ENCODE measurements at regions not wholly inside any gene's neighbourhood (a gene's known extent, or its start where the extent isn't known, plus 50 kb on each side); places are given as distances from the start of the nearest gene placed in this dataset.

DNA sequence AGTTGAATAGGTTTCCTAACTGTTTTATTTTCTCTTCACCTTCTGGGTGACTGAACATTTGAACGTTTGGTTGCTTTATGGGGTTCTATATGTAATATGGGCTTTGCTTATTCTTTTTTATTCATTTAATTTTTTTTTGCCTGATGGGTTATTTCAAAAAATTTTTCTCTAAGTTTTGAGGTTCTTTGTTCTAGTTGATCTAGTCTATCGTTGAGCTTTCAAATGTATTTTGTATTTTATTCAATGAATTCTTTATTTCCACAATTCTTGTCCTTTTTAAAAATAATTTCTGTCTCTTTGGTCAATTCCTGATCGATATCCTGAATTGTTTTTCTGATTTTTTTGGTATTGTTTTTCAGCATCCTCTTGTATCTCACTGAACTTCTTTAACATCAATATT, 239.5 kb upstream of the PCDH9 start:
- Histone ChIP-seq H2BK12ac (ENCODE audit: low read length) (no peak overlapping the region), H3K9me3 (replicated peaks in 1 of 2; ENCODE audit: control insufficient read depth in 2 of 2, insufficient read depth in 1 of 2, low read depth in 1 of 2, low read length in 2 of 2) (peaks cover 0 to 5% of the 10 kb centered on the region in 2 donors), H4K91ac (ENCODE audit: low read depth, low read length, poor library complexity) (no peak overlapping the region), H2AK5ac (ENCODE audit: low read depth, low read length) (no peak overlapping the region), H3K23ac (ENCODE audit: low read depth, low read length, poor library complexity) (no peak overlapping the region), H3K27me3 (ENCODE audit: control insufficient read depth in 3 of 3, insufficient read depth in 3 of 3, low read depth in 1 of 3, low read length in 3 of 3) (no peaks in the 10 kb centered on the region), H3K4me3 (ENCODE audit: low read length in 2 of 2) (no peak overlapping the region), H3K4me1 (ENCODE audit: control insufficient read depth in 2 of 2, insufficient read depth in 1 of 2, low read depth in 1 of 2, low read length in 2 of 2) (no peaks in the 10 kb centered on the region), H2BK5ac (ENCODE audit: low read length) (no peak overlapping the region), H3K14ac (ENCODE audit: low read length) (no peak overlapping the region), H2BK120ac (ENCODE audit: low read depth, low read length) (no peak overlapping the region), H3K79me1 (ENCODE audit: low read depth, low read length) (no peaks in the 10 kb centered on the region), H3K27ac (replicated peaks; ENCODE audit: low read length) (no peak overlapping the region), H3K36me3 (replicated peaks in 1 of 2; ENCODE audit: control insufficient read depth in 2 of 2, insufficient read depth in 2 of 2, low read length in 2 of 2) (no peaks in the 10 kb centered on the region), H2BK15ac (ENCODE audit: low read length) (no peak overlapping the region), H3K9ac (ENCODE audit: low read depth, low read length, poor library complexity) (no peak overlapping the region), H3K18ac (ENCODE audit: low read length) (no peak overlapping the region), H2AFZ (ENCODE audit: low read length) (no peak overlapping the region), H3K4me2 (ENCODE audit: insufficient read depth, low read length, poor library complexity, severe bottlenecking) (no peak overlapping the region), H4K8ac (ENCODE audit: low read depth, low read length) (no peak overlapping the region), H3K4ac (ENCODE audit: low read length) (no peak overlapping the region)
- DNase-seq (ENCODE audit: low spot score), result no peak
- no CpG with 5 or more reads among the region's 3 CpGs for WGBS, 2 donors (ENCODE audit: extremely low coverage in 2 of 2, insufficient read length in 2 of 2, insufficient replicate concordance in 1 of 2)

- no peak overlapping the region for H3K9ac ChIP-seq (ENCODE audit: low read depth, low read length, poor library complexity)
- no peak overlapping the region for H2AFZ ChIP-seq (ENCODE audit: low read length)
- no peak overlapping the region for H4K91ac ChIP-seq (ENCODE audit: low read depth, low read length, poor library complexity)
- H3K4me2 ChIP-seq (ENCODE audit: insufficient read depth, low read length, poor library complexity, severe bottlenecking), result no peak overlapping the region
- no peak overlapping the region for H2BK120ac ChIP-seq (ENCODE audit: low read depth, low read length)
- no peaks in the 10 kb centered on the region for H3K4me1 ChIP-seq (ENCODE audit: control insufficient read depth in 2 of 2, insufficient read depth in 1 of 2, low read depth in 1 of 2, low read length in 2 of 2)
- H3K79me1 ChIP-seq (ENCODE audit: low read depth, low read length), result no peaks in the 10 kb centered on the region
- no peak overlapping the region for H3K18ac ChIP-seq (ENCODE audit: low read length)
- no peak overlapping the region for H3K23ac ChIP-seq (ENCODE audit: low read depth, low read length, poor library complexity)
- H3K9me3 ChIP-seq (replicated peaks in 1 of 2; ENCODE audit: control insufficient read depth in 2 of 2, insufficient read depth in 1 of 2, low read depth in 1 of 2, low read length in 2 of 2), result peaks cover 0 to 5% of the 10 kb centered on the region in 2 donors
- H3K36me3 ChIP-seq (replicated peaks in 1 of 2; ENCODE audit: control insufficient read depth in 2 of 2, insufficient read depth in 2 of 2, low read length in 2 of 2), result no peaks in the 10 kb centered on the region
- H2BK15ac ChIP-seq (ENCODE audit: low read length), result no peak overlapping the region
- no peak for DNase-seq (ENCODE audit: low spot score)
- WGBS, 2 donors (ENCODE audit: extremely low coverage in 2 of 2, insufficient read length in 2 of 2, insufficient replicate concordance in 1 of 2), result no CpG with 5 or more reads among the region's 8 CpGs
- no peak overlapping the region for H2BK5ac ChIP-seq (ENCODE audit: low read length)
- no peak overlapping the region for H3K14ac ChIP-seq (ENCODE audit: low read length)
- H4K8ac ChIP-seq (ENCODE audit: low read depth, low read length), result no peak overlapping the region
- no peak overlapping the region for H2BK12ac ChIP-seq (ENCODE audit: low read length)
- H2AK5ac ChIP-seq (ENCODE audit: low read depth, low read length), result no peak overlapping the region
- H3K4me3 ChIP-seq (ENCODE audit: low read length in 2 of 2), result no peak overlapping the region
- no peak overlapping the region for H3K27ac ChIP-seq (replicated peaks; ENCODE audit: low read length)
- no peak overlapping the region for H3K4ac ChIP-seq (ENCODE audit: low read length)
- no peaks in the 10 kb centered on the region for H3K27me3 ChIP-seq (ENCODE audit: control insufficient read depth in 3 of 3, insufficient read depth in 3 of 3, low read depth in 1 of 3, low read length in 3 of 3)
These were observed 236.4 kb upstream of the PCDH9 start for GRCh38 chr13:67466569-67466968.

- no peak overlapping the region for H3K4me2 ChIP-seq (ENCODE audit: insufficient read depth, low read length, poor library complexity, severe bottlenecking)
- no peak overlapping the region for H2AFZ ChIP-seq (ENCODE audit: low read length)
- H2BK15ac ChIP-seq (ENCODE audit: low read length), result no peak overlapping the region
- DNase-seq (ENCODE audit: low spot score), result no peak
- no peak overlapping the region for H3K4ac ChIP-seq (ENCODE audit: low read length)
- H2BK12ac ChIP-seq (ENCODE audit: low read length), result no peak overlapping the region
- H3K9ac ChIP-seq (ENCODE audit: low read depth, low read length, poor library complexity), result no peak overlapping the region
- no peak overlapping the region for H3K18ac ChIP-seq (ENCODE audit: low read length)
- no peaks in the 10 kb centered on the region for H3K36me3 ChIP-seq (replicated peaks in 1 of 2; ENCODE audit: control insufficient read depth in 2 of 2, insufficient read depth in 2 of 2, low read length in 2 of 2)
- H4K91ac ChIP-seq (ENCODE audit: low read depth, low read length, poor library complexity), result no peak overlapping the region
- H2AK5ac ChIP-seq (ENCODE audit: low read depth, low read length), result no peak overlapping the region
- H3K9me3 ChIP-seq (replicated peaks in 1 of 2; ENCODE audit: control insufficient read depth in 2 of 2, insufficient read depth in 1 of 2, low read depth in 1 of 2, low read length in 2 of 2), result no peaks in the 10 kb centered on the region
- no peak overlapping the region for H3K4me3 ChIP-seq (ENCODE audit: low read length in 2 of 2)
- H3K23ac ChIP-seq (ENCODE audit: low read depth, low read length, poor library complexity), result no peak overlapping the region
- no peak overlapping the region for H3K14ac ChIP-seq (ENCODE audit: low read length)
- no CpG with 5 or more reads among the region's 4 CpGs for WGBS, 2 donors (ENCODE audit: extremely low coverage in 2 of 2, insufficient read length in 2 of 2, insufficient replicate concordance in 1 of 2)
- no peak overlapping the region for H2BK120ac ChIP-seq (ENCODE audit: low read depth, low read length)
- H3K27me3 ChIP-seq (ENCODE audit: control insufficient read depth in 3 of 3, insufficient read depth in 3 of 3, low read depth in 1 of 3, low read length in 3 of 3), result no peaks in the 10 kb centered on the region
- no peak overlapping the region for H4K8ac ChIP-seq (ENCODE audit: low read depth, low read length)
- no peaks in the 10 kb centered on the region for H3K79me1 ChIP-seq (ENCODE audit: low read depth, low read length)
- no peak overlapping the region for H2BK5ac ChIP-seq (ENCODE audit: low read length)
- no peak overlapping the region for H3K27ac ChIP-seq (replicated peaks; ENCODE audit: low read length)
- no peaks in the 10 kb centered on the region for H3K4me1 ChIP-seq (ENCODE audit: control insufficient read depth in 2 of 2, insufficient read depth in 1 of 2, low read depth in 1 of 2, low read length in 2 of 2)
These were observed 234.0 kb upstream of the PCDH9 start for GRCh38 chr13:67464154-67464553.

DNA sequence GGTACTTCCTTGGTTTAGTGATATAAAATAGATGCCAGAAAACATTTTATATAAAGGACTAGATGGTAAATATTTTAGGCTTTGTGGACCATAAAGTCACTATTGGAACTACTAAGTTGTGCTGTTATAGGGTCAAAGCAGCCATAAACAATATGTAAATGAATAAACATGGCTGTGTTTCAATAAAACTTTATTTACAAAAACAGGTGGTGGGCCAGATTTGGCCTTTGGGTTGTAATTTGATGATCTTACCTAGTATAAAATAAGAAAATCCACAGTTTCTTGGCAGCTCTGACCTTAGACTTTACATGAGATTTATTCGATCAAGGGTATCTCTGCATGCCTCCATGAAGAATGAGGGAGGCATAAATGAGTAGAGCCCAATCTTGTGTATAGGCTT, 232.0 kb upstream of the PCDH9 start:
- Histone ChIP-seq H3K27me3 (ENCODE audit: control insufficient read depth in 3 of 3, insufficient read depth in 3 of 3, low read depth in 1 of 3, low read length in 3 of 3) (no peaks in the 10 kb centered on the region), H3K18ac (ENCODE audit: low read length) (no peak overlapping the region), H2AK5ac (ENCODE audit: low read depth, low read length) (no peak overlapping the region), H3K4ac (ENCODE audit: low read length) (no peak overlapping the region), H2BK12ac (ENCODE audit: low read length) (no peak overlapping the region), H2BK5ac (ENCODE audit: low read length) (no peak overlapping the region), H3K27ac (replicated peaks; ENCODE audit: low read length) (no peak overlapping the region), H3K9me3 (replicated peaks in 1 of 2; ENCODE audit: control insufficient read depth in 2 of 2, insufficient read depth in 1 of 2, low read depth in 1 of 2, low read length in 2 of 2) (no peaks in the 10 kb centered on the region), H3K4me3 (ENCODE audit: low read length in 2 of 2) (no peak overlapping the region), H3K4me1 (ENCODE audit: control insufficient read depth in 2 of 2, insufficient read depth in 1 of 2, low read depth in 1 of 2, low read length in 2 of 2) (no peaks in the 10 kb centered on the region), H3K36me3 (replicated peaks in 1 of 2; ENCODE audit: control insufficient read depth in 2 of 2, insufficient read depth in 2 of 2, low read length in 2 of 2) (no peaks in the 10 kb centered on the region), H3K9ac (ENCODE audit: low read depth, low read length, poor library complexity) (no peak overlapping the region), H2BK120ac (ENCODE audit: low read depth, low read length) (no peak overlapping the region), H3K4me2 (ENCODE audit: insufficient read depth, low read length, poor library complexity, severe bottlenecking) (no peak overlapping the region), H2AFZ (ENCODE audit: low read length) (no peak overlapping the region), H3K23ac (ENCODE audit: low read depth, low read length, poor library complexity) (no peak overlapping the region), H4K91ac (ENCODE audit: low read depth, low read length, poor library complexity) (no peak overlapping the region), H2BK15ac (ENCODE audit: low read length) (no peak overlapping the region), H3K79me1 (ENCODE audit: low read depth, low read length) (no peaks in the 10 kb centered on the region), H4K8ac (ENCODE audit: low read depth, low read length) (no peak overlapping the region), H3K14ac (ENCODE audit: low read length) (no peak overlapping the region)
- no CpG with 5 or more reads among the region's 1 CpG for WGBS, 2 donors (ENCODE audit: extremely low coverage in 2 of 2, insufficient read length in 2 of 2, insufficient replicate concordance in 1 of 2)
- no peak for DNase-seq (ENCODE audit: low spot score)
